HG02870 (cell line): ENCODE measurements at regions not wholly inside any gene's neighbourhood (a gene's known extent, or its start where the extent isn't known, plus 50 kb on each side); places are given as distances from the start of the nearest gene placed in this dataset.

Source experiments
- ATAC-seq: cut with Tn5 transposase; IDR thresholded peaks from one replicate; pipeline ENCODE4 v1.9.1; 2021; ENCODE audit warnings: mild to moderate bottlenecking, moderate library complexity; ENCODE audit not compliant: unreplicated experiment

DNA sequence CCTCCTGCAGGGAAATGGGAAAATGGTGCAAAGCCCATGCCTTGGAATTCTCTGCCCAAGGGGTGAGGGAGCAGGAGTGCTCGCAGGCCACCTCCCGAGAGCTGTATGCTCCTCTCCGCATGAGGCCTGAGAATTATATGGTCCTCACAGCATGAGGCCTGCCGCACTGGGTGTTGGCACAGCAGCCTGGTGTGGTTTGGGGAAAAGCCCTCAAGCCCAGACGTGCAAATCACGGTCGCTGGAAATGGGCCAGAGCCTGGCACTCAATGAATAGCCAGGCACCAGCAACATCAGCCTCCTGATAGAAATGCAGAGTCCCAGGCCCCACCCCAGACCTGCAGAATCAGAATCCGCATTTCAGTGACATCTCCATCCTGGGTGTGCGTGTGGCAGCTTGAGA is 156.4 kb upstream of the FOXF1 start:
- ATAC-seq, result no peak

DNA sequence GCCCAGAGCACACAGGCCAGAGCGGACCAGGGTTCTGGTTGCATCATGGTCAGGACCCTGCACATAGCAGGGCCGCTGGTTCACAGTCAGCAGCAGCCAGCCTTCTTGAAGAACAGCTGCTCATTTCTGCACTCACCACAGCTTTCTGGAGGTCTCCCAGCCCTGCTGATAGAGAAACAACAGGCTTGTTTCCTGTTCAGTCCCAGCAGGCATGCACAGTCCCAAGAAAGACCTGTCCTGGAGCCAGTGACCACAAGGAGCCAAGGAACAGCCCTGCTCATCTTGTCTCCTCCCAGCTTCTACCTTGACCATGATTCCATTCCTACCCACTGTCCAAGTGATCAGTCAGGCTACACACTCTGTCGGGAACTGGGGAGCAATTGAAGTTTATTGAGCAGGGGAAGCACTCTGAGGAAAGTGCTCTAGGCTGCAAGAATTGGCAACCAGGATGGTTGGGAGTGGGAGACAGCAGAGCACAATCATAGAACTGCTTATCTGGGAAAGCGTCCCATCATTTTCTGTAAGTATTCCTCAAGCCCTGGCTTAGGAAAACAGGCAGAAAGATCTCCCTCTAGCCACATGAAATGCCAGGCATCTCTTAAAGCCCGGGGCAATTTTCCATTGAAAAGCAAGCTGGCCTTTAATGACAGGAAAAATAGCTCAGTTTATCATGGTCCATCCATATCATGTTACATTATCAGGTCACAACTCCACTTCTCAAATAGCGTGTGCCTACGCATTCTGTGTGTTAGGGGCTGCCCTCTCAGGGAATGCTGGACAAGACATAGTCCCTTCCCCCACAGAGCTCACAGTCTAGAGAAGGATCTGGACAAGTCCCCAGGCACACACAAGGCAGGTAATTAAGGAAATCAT is 155.4 kb upstream of the FOXF1 start:
- no peak for ATAC-seq

DNA sequence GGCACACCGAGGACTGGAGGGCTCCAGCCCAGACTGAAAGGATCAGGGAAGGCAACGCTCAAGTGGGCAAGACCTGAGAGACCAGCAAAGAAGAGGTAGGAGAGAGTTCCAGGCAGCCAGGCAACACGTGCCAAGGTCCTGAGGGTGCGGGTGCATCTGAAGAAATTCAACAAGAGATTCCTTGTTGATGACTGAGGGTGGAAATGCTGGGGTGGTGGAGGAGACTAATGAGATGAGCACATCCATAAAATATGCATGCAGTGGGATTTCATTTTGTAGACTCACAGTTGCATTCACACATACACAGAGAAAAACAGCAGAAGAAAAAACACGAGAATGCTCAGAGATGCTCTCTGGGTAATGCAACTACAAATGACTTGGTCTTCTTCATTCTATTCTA is 154.8 kb upstream of the FOXF1 start:
- no peak for ATAC-seq

DNA sequence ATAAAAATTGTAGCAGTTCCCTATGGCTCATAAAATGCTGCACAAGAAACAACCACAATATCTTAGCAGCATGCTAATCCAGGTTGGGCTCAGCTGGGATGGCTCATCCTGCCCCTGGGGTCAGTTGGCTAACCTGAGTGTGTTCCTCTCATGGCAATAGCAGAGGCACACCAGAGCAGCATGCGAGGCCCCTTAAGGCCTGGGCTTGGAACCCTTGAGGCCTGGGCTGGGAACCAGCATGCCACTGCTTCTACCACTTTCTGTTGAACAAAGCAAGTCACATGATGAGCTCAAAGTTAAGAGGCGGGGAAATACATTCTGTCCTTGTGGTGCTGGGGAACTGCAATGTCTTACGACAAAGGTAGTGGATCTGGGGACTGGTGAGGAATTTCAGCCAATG is 154.4 kb upstream of the FOXF1 start:
- ATAC-seq, result no peak

DNA sequence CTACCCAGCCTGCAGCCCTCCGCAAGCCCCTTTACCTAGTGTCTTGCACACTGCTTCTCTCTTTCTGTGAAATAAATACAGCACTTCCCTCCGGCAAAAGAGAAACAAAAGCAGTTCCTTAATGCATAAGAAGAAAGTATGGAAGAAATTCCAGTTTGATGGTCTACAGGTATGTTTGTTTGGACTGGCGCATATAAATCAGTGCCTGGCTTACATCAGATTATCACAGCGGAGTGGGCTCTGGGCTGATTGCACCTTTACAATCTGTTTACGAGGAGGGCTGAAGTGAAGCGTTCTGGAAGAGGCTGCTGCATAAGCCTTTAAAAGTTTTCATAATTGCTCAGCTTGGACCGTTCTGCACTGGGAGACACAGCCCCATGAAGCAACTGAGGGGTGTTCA is 153.5 kb upstream of the FOXF1 start:
- ATAC-seq, result no peak

DNA sequence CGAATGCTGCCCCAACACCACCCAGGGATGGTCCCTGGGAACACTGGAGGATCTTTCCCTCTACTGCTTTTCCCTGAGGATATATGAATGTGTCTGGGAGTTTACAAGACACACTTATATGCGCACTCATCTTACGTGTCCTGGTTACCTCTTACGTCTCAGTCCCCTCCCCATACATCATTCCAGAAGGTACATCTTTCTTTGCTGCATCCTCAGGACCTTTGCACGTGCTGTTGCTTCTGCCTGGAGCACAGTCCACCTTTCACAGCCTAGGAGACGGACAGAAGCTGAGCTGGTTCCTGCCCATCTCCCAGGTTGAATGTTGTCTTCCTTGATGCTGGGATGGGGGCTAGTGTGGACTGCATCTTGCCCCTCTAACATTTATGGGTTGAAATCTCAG is 153.0 kb upstream of the FOXF1 start:
- no peak for ATAC-seq

DNA sequence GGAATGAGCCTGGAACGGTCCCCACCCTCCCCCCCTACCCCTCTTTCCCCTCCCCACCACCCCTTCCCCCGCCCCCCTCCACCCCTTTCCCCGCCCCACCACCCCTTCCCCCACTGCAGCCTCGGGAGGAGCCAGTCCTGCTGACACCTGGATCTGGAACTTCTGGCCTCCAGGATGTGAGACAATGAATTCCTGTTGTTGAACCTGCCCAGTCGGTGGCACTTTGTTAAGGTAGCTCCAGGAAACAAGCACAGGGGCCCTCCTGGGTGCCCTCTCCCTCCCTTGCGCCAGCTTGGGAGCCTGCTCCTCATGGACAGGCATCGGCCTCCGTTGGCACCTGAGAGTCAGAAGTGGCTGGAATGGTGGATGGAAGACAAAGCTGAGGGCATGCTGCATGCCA is 152.4 kb upstream of the FOXF1 start:
- no peak for ATAC-seq

DNA sequence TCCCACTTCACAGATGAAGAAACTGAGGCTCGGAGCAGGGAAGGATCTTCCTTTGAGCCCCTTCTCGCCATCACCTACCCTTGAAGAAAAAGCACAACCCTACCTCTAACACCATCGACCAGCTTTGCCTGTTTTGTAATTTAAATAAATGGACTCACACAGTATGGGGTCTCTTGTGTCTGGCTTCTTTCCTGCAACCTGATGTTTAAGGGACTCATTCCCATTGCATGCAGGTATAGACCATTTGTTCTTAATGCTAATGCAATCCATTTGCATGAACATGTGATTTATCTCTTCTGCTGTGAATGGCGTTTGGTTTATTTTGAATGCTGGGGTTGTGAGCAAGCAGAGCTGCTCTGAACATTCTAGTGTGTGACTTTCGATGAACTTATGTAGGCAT is 150.8 kb upstream of the FOXF1 start:
- no peak for ATAC-seq

DNA sequence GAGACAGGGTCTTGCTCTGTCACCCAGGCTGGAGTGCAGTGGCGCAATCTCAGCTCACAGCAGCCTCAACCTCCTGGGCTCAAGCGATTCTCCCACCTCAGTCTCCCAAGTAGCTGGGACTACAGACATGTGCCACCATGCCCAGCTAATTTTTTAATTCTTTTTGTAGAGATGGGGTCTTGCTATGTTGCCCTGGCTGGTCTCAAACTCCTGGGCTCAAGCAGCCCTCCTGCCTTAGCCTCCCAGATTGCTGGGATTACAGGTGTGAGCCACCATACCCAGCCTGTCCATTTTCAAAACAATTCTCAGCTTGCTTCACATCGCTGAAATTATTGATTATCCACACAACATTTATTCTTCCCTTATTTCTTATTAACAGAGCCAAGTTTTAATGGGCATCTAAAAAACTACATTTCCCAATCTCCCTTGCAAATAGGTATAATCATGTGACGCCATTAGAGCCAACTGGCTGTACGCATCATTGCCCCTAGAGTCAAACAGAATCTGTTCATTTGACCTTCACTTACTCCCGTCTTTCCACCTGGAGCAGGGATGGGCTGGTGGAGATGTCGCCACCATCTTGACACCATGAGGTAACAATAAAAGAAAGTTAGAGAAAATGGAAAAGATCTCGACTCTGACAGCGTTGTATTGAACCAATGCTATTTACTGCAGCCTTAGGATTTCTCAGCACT is 148.0 kb upstream of the FOXF1 start:
- ATAC-seq, result no peak

DNA sequence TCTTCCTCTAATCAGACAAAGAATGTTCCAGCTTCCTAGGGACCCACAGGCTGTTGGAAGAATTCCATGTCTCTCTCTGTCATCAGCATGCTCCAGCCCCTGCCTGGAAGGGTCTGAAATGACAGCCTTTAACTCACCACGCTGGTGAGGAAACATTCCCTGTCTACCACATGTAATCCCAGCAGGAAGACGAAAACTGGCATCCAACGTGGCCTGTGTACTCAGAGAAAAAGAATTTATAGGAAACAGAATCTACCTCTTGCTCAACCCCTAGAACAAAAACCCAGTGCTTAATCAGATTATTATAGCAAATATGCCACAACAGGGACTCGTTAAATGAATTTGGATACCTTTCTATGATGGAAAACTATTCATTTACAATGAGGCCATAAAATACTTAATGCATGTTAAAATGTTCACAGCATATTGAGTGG is 147.3 kb upstream of the FOXF1 start:
- ATAC-seq, result no peak

DNA sequence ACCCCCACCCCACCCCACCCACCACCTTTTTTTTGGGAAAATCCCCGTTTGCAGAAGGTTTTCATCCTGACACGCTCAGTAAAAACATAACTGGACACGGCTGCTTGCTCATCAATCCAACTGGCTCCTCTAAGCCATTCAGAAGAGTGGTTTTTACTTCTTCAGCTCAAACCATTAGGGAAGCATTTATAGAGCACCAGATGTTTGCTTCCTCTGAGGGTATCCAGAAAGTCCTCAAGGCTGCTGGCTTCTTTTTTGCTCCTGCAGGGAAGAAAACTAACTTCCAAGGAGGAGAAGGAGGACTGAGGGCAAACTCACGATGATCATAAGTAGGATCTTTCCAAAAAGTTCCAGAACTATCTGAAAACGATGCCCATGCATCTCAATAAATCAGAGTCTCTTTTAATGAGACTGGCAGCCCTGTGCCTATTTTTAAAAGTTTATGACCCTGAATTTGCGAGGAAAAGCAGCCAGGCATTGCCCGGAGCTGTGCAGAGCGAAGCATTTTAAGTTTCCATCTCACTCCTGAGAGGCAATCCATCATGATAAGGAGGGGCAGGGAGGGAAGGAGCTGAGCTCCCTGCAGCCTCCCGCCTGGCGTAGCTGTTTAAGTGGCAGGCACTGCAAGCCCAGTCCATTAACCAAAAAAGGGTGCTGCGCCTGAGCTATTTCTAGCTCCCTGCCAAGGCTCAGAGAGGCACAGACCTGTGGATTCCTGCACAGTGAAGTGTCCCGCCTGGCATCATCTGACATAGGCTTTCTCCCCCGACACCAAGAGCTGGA is 146.3 kb upstream of the FOXF1 start:
- no peak for ATAC-seq

DNA sequence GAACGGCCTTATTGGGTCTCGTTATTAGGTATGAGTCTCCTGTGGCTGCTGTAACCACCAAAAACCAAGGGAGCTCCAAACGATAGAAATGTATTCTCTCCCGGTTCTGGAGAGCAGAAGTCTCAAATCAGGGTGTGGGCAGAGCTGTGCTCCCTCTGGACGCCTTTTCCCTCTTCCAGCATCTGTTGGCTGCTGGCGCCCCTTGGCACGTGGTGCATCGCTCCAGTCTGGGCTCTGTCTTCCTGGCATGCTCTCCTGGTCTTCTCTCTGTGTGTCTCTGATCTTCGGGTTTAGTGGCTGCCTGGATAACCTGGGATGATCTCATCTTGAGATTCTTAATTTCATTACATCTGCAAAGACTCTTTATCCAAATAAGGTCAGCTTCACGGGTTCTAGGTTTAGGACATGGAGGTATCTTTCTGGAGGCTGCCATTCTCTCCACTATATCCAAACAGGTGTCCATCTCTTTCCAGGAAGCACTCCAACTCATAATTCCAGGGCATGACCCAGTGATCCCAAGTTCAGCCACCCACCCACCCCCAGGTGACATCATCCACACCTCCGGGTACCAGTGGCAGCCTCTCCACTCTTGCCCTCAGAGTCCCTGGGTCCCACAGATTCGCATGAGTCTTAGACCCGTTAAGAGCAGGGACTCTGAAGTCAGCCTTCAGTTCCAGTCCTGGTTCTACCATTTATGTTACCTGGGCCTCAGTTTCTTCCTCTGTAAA is 145.5 kb upstream of the FOXF1 start:
- ATAC-seq, result no peak

DNA sequence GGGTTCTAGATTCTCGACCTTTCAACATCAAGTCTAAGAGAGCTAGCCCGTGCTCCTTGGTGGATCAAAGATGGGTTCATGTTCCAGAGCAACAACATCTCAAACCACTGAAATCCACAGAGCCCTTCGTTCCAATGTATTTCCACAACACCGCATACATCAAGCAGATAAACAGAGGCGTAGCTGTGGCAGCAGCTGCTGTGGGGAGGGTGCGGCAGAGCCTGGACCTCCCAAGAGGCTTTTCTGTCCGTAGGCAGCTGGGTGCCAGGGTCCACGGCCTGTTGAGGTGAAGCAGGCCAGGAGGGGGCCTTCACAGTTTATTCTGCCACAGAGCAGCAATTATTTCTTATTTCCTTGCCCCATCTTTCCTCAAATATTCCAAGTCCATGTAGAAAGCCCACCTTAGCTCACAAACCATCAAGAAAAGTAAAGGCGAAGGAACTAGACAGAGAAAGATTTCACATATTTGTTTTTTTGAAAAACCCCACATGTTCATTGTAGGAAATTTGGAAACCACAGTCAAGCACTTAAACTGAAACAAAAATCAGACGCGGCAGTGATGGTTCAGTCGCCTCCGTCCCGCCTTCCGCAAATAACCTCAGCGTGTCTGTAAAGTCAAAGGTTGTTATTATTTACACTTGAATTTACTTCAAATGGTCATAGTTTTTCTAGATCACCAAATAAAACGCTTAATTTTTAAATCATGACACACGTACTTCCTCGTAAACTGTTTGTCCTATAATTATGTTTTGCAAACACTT is 144.6 kb upstream of the FOXF1 start:
- ATAC-seq, result no peak

DNA sequence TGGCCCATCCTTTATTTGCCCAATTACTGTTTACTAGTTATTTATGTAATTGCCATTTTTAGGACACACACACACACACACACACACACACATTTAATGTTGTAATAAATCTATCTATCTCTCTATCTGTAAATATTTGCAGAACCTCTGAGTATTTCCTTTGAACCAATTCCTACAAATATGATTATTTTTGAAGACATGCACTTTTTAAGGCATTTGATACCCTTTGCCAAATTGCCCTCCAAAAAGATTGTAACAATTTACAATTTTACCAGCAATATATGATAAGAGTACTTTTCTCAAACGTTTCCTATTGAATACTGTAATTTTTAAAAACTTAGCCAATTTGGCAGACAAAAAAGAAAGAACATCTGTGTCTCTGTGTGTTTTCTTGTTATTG is 143.8 kb upstream of the FOXF1 start:
- ATAC-seq, result no peak

DNA sequence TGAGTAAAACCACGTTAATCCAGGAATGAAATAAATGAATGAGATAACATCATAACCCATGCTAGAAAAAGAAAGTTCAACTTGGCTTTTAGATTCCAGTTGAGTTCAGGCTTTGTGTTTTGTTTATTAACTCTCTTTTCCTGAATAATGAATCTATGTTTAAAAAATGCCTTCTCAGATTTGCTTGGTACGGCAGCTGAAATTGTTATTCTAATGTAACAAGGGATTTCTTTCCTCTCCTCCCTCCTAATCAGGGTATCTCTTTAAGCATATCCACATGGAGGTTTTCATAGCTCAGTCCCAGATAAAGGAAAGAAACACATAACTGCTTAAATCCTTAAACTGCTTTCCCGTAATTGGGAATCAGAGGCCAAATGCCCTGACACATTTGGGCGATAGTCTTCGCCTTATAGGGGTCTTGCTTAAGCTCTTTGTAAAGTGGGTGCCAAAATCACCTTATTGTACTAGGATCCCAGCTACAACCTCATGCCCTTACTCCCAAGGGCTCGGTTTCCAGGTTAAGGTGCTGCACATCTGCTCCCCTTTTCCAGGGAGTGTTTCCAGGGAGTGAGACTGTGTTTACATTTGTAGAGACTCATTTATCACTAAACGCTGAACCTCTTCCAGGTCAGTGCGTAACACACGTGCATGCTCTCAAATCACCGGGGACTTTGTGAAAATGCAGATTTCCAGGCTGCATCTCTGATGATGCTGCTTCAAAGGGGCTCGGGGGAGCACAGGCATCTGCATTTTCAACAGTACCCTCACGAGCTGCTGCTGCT is 142.8 kb upstream of the FOXF1 start:
- ATAC-seq, result no peak

DNA sequence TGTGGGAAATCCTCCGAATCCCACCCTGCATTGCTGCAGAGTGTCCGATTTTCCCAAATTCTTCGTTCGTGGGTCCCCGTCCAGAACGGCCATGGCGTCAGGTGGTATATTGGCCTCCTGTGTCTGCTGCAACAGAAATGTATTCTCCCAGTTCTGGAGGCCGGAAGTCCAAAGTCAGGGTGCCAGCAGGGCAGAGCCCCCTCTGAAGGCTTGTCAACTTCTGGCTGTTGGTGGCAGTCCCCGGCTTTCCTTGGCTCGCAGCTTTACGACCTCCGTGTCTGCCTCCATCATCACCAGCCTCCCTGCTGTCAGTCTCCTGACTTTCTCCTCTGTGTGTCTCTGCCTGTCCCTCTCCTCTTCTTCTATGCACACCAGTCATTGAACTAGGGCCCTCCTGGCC is 142.1 kb upstream of the FOXF1 start:
- ATAC-seq, result no peak

DNA sequence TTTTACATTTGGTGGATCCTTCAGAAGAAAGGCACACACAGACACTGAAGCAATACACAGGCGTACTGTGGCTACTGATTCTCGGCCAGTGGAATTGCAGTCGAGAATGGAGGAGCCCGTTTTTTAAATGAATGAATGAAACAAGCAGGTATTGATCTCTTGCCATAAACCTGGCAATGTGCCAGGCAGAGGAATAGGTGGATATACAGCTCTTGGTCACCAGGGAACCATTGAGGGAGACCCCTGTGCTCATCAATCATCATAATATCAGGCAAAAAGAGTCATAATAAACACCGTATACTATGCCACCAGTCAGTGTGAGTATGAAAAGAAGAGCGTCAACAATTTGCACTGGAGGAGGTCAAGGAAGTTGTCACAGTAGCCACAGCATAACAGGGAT is 140.3 kb upstream of the FOXF1 start:
- no peak for ATAC-seq

DNA sequence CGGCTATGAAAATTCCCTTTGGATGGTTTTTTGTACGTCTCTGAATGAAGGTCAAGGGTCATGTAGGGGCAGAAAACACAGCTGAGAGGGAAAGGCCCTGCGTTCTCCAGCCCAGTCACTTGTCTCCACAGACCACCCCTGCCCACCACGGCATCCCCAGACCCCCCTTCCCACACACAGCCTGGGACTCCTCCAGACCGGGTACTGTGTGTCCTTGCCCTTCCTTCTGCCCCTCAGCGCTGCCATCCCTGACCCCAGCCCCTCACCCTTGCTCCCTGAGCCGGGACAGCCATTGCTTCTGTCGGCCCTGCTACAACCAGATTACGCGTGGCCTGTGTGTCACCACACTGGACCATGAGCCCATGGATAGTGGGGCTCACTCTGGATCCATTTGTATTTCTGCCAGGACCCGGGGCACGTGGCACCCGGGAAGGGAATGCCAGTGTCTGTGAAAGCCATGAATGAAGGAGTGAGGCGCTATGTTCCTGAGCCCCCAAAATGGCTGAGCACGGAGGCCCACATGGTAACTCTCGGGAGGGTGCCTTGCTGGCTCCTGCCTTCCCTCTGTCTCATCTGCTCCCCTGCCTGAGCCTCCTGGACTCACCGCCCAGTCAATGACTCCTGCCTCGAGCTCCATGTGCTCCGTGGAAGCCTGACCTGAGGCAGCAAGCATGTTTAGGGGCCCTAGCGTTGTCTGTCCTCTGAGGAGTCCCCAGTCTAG is 139.1 kb upstream of the FOXF1 start:
- no peak for ATAC-seq

DNA sequence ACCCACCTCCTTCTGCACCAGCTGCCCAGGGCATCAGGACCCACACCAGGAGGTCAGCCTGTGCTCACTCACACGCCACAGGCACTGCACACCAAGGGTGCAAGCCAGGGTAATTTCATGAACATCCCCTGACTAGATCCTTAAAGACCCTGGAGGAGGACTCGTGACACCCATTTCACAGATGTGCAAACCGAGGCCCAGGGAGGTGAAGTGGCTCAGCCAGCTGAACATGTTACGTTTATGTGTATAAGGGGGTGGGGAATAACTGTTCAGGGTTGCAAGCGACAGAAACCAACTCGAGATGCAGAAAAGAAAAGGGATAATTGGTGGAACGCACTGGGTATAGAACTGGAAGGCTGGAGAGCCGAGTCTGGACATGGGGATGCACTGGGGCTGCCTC is 138.1 kb upstream of the FOXF1 start:
- ATAC-seq, result no peak
